GM19240 (cell line): ENCODE measurements at regions not wholly inside any gene's neighbourhood (a gene's known extent, or its start where the extent isn't known, plus 50 kb on each side); places are given as distances from the start of the nearest gene placed in this dataset.
"Not testable (repeated sequence)": the region's sequence is repeated elsewhere in the genome, so short reads cannot be mapped to it uniquely, and the experiment has no call there.

Experiments
- DNase-seq: peaks from one replicate; pipeline ENCODE4 v3.0.0; 2011; ENCODE audit warnings: low spot score; ENCODE audit not compliant: insufficient read length

DNA sequence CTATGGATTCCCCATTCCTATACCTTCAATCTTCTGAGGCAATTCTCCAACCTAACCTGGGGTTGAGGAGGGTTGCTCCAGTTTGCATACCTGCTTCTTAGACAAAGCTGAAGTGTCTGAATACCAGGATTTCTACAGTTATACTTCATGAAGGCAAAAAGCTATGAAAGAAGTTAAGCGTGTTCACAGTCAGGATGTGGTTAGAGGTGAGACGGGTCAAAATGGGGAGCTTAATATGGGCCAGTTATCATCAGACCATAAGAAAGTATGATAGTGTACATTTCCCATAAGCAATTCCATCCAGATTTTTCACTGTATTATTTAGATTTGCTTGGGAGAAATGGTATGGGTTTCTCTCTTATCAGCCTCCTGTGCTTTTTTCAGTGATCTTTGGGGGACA lies 156.9 kb upstream of the FER start:
- DNase-seq, result no peak

DNA sequence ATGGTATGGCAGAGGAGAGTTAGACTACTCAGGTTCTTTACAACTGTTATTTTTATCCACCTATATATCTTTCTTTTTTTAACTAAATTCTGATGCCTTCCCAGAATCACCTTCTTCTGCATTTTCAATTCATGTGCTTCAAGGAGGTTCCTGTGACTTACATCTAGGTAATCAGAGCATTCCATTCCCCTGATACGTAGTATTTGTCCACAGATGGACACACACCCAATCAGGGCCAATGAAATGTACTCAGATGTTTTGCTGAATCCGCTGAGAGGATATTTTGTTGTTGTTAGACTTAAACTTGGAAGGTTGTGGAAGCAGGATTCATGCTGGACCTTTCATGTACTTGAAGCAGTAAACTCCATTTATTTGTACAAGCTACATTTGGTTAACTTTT lies 159.4 kb upstream of the FER start:
- DNase-seq, result no peak

DNA sequence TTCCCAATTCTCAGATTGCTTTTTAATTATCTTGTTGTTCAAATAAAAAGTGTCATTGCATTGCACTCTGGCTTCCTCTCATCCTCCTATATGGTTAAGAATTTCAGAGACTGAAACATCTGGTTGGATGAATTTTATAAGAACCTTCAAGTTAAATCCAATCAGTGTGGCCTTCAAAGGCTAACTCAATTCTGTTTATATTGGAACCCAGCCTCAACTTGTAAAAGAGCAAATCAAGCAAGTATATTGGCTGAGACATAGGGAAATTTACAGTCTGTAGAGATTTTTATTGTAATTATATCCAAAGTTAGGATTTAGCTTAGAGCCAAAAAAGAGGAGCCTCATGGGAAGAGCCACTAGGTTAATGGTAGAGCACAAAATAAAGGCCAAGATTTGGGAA lies 159.9 kb upstream of the FER start:
- DNase-seq, result no peak

DNA sequence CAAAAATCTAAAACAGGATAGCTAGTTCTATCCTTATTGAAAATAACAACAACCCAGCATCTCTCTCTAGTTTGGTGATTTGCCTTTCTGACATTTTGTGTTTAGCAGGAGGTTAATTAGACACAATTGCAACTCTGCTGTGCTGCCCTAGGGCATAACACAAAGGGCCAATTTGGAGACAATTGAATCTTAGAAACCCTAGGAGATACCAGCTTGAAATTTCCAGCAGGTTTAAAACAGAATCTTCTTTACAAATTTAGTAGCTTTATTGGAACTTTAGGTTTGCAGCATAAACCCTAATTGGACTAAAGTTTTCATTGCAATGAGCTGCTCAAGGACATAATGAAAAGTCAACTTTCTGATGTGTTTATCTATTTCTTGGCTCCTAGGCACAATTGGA lies 166.7 kb upstream of the FER start:
- no peak for DNase-seq

DNA sequence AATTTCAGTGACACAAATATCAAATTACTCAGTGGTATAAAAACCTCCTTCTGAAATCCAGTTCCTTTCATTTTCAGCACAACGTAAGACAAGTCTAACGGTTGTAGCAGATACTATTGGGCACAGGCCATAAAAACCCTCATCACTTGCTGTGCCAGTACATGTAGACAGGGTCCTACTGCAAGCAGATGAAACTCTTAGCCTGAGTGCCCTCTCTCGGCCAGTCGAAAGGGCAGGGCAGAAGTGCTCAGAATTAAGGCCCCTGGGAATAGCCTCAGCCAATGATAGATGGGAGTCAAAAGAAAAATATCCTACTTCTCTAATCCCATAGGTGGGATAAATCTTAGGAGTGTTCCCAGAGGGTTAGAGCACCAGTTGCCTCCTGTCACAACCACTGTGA lies 168.5 kb upstream of the FER start:
- DNase-seq, result no peak

DNA sequence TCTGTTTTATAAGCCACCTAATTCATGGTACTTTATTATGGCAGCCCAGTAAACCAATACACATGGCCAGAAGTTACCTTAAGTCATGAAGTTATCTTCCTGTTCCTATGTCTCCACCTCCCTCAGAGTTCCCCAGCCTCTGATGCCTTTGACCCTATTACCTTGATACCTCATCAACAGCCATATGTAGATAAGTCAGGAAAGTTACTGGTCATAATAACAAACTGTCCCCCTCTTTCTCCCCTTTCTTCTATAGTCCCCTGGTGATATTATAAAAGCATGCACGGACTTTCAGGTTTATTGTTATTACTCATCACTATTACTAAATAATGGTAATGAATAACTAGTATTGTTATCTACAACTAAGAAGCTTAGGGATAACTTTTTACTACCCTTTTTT lies 168.9 kb upstream of the FER start:
- no peak for DNase-seq

DNA sequence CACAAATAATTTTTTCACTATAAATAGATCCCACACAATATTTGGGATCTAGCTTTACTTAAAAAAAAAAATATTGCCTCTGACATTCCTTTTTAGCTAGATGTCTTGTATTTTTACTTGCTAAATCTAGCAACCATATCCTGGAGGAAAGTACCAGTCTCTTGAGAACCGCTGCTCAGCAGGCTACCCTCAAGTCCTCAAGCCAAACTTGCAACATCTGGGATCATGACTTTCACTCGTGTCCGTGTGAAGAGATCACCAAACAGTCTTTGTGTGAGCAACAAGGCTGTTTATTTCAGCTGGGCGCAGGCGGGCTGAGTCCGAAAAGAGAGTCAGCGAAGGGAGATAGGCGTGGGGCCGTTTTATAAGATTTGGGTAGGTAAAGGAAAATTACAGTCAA lies 180.3 kb upstream of the FER start:
- no peak for DNase-seq

DNA sequence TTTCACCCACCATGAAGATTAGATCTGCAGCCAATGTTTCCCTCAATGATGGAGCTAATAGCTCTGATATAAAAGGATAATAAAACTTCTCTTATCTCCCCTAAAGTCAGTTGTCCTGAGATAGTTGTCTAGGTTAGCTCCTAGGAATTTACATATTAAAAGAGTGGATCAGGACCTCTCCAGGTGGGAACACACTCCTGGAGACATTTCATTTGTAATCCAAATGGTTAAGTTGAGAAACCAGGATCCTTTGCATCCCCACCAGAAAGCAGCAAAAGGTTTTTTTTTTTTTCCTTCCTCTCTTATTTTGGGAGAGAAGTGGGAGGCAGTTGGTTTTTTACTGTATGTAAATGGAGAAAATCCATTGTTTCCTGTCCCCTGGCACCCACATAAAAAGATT lies 182.5 kb upstream of the FBXL17 start:
- DNase-seq, result no peak

DNA sequence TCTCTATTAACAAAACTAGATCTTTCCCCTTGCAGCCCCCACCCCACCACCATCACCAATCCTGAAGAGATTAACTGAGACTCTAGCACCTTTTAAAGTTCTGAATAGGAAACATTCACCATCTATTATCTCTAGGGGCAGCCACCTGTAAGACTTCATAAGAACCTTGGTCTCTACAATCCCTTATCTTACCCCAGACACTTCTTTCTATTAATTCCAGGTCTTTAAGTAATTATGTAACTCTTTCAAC lies 180.2 kb upstream of the FBXL17 start:
- no peak for DNase-seq

DNA sequence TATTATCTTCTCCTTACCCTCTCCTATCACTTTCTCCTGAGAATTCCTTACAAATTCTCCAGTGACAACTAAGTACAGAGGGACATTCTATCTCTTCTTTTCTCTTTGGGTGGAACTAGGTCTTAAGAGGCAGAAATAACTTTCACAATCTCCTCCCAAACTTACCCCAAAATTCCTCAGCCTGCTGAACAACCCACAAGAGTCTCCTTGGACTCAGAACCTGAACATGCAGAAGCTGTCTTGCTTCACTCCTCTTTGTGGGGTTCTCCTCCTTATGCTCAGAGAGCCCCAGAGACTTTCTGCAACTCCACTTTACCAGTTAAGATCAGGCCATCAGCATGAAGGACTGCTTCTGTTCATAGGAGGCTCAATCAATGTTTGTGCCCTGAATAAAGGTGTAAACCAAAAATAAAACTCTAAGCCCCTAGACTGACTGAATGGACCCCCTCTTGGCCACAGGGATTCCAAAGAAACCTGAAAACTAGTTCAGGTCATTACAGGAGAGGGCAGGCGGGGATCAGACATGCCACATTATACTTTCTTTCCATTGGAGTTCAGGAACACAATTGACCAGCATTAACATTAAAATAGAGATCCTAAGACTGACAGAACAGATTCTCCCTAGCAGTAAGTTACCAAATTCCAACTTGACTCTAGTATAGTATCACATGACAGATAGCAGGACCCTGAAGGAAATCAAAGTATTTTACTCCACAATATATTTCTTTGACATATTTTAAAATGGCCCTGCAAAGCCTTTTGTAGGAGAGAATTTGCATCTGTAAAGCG lies 179.7 kb upstream of the FBXL17 start:
- no peak for DNase-seq

DNA sequence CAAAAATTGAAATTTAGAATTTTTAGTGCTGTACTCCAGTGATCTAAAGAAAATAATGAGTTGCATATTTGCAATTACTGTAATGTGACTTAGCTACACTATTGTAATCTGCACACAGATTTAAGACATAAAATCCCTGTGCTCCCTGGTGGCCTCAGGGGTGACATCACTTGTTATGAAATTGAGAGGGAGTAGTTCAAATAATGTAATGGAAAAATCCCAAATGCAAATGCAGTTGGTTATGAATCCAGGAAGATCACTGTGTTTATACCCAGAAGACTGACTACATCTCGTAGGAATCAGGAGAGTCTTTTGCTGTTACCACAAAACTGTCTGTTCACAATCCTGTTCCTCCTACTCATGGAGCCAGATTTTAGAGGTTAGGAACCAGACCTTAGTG lies 178.7 kb upstream of the FBXL17 start:
- DNase-seq, result no peak

DNA sequence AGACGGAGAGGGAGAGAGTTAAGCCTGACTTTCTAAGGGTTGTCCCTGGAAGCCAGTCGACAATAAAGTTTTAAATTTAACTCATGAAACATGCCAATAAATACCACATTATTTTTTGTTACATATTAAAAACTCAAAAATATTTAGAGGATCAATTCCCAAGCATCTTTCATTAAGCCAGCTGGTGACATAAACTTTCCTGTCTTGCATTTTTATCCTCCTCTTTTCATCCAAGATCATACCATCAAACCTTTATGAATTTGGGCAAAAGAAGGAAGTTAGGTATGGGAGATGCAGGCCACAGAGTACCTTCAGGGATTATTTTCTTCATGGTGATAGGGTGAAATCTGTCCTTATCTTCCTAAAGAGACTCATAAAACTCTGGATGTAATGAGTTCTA lies 178.3 kb upstream of the FBXL17 start:
- no peak for DNase-seq

DNA sequence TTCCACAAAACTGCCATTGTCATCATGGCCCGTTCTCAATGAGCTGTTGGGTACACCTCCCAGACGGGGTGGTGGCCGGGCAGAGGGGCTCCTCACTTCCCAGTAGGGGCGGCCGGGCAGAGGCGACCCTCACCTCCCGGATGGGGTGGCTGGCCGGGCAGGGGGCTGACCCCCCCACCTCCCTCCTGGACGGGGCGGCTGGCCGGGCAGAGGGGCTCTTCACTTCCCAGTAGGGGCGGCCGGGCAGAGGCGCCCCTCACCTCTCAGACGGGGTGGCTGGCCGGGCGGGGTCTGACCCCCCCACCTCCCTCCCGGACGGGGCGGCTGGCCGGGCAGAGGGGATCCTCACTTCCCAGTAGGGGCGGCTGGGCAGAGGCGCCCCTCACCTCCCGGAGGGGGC lies 176.9 kb upstream of the FBXL17 start:
- DNase-seq, result not testable (repeated sequence)

DNA sequence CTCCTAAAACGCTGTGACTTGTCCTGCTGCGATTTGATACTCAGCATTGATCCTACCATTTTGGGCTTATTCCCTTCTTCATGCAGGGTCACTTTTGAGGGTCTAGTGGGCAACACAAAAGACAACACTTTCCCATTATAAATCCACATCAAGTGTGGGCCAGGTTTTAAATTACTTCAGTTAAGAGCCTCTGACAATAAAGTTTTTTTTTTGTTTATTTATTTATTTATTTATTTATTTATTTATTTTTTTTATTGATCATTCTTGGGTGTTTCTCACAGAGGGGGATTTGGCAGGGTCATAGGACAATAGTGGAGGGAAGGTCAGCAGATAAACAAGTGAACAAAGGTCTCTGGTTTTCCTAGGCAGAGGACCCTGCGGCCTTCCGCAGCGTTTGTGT lies 176.2 kb upstream of the FBXL17 start:
- not testable (repeated sequence) for DNase-seq

DNA sequence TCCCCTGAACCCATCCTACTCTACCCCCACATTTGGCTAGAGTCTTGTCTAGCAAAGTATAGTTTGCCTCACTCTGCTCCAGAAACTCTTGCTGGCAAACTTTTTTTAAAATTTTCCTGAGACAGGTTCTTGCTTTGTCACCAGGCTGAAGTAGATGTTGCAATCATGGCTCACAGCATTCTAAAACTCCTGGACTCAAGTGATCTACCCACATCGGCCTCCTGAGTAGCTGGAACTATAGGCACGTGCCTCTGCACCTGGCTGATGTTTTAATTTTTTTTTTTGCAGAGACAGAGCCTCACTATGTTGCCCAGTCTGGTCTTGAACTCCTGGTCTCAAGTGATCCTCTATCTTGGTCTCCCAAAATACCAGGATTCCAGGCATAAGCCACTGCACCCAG lies 175.8 kb upstream of the FBXL17 start:
- no peak for DNase-seq

DNA sequence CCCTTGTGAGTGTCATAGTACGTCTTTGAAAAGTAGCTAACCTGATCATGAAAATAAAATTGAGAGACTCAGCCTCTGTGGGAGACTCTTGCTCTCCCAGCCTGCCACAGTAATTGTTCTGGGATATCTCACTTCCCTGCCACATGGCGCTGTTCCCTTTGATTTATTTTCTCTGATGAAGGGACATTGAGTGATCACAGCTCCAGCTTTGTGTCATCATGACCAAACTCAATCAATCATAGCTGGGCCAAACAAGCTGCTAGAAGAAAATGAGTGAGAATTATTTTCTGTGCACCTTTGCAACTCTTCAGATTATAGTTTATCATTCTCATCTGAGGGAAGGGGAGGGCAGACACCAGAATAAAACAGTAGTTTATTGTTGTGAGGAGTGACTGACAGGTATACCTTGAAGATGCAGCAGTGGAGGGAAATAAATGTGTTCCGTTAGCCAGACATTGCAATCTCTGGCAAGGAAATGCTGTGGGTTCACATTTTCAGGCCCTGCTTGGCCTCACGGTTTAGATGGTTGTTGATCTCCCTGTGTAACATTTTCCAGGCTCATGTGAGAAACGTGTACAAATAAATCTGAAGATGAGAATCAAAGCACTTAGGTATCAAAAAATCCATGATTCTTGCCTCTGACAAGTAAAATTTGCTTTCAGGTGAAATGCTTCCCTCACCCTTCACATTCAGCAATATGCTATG lies 174.7 kb upstream of the FBXL17 start:
- no peak for DNase-seq

DNA sequence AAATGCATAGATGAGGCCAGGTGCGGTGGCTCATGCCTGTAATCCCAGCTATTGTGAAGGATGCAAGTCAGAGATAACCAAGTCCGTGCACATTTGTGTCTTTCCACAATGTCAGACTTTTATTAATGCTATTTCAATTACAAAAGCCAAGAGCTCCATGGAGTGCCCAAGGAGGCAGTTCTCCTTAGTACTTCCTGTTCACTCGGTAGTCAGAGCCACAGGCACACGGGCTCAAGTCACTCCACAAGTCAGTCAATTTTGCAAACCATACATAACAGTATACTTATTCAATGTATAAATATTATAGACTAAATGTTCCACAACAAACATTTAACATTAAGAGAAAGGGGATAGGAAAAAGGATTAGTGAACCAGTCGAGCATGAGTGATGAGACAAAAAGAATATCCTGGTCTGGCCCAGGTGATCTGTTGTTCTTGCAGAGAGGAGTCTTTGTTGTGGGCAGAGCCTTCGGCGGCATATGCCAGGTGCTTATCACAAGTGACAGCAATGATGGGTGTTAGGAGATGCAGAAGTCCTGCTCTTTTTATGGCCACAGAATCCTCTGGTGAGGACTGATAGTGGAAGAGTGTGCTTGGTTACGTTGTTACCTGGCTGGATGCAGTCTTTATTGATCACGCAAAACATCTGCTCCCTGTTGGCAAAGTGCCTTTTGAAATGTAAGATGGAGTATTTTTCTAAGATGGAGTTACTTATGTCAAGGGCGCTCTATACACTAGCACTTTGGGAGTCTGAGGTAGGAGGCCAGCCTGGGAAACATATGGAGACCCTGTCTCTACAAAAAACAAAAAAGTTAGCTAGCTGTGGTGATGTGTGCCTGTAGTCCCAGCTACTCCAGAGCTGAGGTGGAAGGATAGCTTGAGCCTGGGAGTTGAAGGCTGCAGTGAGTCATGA lies 167.0 kb upstream of the FBXL17 start:
- DNase-seq, result no peak

DNA sequence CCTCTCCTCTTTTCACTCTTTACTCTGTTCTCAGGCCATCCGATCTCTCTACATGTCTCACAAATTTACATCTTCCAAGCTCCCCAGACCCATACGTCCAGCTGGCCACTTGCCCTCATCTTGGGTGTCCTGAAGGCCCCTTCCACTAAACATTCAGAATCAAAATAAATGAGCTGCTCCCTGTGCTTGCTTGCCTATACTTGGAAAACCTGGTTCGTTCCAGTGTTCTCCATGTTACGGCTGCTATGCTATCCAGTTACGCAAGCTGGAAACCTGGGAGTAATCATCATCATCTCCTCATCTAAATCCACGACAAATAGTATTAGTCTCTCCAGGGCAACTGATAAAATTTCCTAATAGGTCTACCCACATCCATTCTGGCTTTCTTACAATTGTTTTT lies 165.0 kb upstream of the FBXL17 start:
- no peak for DNase-seq

DNA sequence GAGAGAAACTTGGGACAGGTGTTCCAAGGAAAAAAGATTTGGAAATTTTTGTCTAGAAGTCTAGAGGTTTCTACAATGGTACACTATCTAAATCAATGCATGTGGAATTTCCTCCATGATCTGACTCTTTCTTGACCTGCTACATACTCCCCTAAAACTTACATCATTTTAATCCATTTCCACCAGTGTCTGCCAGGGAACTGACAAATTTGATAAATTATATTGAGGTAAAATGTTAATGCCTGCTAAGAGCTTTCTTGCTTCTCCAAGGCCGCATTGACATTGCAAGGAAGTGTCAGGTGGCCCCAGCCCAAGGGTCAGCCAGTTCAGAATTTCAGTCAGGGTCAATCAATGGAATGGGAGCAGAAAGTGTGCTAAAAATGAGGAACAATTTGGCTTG lies 163.4 kb upstream of the FBXL17 start:
- DNase-seq, result no peak

DNA sequence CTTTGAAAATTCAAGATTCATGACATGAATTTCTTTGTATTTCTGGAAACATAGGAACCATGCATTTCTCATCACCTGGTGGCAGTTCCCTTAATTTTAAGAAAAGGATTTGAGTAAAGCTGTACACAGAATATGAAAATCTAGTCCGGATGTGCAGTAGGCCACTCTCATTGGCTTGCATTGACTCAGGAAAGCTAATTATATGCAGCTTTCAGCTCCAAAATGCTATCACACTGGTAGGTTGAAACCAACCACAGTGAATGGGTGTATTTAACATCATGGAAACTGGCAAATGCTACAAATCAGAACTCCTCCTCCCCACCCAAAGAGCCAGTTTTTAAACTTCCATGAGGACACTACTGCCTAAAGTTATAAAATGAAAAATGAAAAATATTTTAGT lies 161.6 kb upstream of the FBXL17 start:
- no peak for DNase-seq

DNA sequence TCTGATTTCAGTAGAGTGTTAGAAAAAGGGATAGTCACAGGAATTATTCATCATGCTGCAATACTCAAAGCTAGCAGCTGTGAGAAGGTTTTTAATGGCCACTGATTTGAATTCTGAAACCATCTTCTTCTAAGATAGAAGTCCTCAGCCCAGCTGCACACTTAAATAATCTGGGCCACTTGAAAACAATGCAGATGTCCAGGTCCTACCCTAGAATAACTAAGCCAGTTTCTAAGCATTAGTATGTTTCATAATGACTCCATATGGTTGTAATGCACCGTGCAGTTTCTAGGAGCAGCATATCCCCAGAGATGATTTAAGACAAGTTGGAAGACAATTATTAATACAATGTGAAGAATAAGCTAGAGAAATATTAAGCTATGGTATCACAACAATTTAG lies 159.9 kb upstream of the FBXL17 start:
- no peak for DNase-seq

DNA sequence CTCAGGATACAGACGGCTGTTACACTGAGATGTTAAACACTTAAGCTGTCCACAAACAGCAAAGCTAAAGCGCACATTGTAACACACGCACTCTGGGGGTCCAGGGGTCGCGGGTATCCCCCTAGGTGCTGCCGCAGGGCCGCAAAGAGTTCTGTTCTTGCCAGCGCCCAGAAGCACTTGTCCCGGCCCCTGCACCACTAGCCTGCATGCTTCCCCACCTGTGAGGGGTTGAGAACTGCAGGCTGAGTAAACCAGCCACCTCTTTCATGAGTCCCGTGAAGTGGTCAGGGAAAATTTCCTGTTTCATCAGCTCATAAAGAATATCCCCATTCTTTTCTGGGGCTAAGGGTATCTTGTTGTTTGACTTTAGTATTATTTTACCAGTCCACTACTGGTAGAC lies 154.4 kb upstream of the FBXL17 start:
- DNase-seq, result no peak

DNA sequence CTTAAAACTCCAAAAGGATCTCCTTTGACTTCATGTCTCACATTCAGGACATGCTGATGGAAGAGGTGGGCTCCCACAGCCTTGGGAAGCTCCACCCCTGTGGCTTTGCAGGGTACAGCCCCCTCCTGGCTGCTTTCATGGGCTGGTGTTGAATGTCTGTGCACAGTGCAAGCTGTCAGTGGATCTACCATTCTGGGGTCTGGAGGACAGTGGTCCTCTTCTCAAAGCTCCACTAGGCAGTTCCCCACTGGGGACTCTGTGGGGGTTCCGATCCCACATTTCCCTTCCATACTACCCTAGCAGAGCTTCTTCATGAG lies 150.2 kb upstream of the FBXL17 start:
- DNase-seq, result not testable (repeated sequence)
